Endothelial cell of umbilical vein (primary cell): ENCODE measurements at regions not wholly inside any gene's neighbourhood (a gene's known extent, or its start where the extent isn't known, plus 50 kb on each side); places are given as distances from the start of the nearest gene placed in this dataset.

Experiments used
- BruUV-seq: library from RNA; stranded (reverse); fragments of 400-500 nt; replicated peaks from 2 replicates; lab custom pipeline; 2021; lab: Mats Ljungman, UMichigan
- CTCF ChIA-PET: fragments of 300-600, 350-600 bp; sonication (Branson Sonifier 250); formaldehyde crosslinking; loops from one replicate; lab custom pipeline; 2021; ENCODE audit warnings: antibody characterized with exemption, inconsistent platforms; lab: Charles Lee
- POLR2A ChIA-PET: fragments of 300-600, 350-600 bp; sonication (Branson Sonifier 250); formaldehyde crosslinking; loops from one replicate; lab custom pipeline; 2021; ENCODE audit warnings: antibody characterized with exemption, inconsistent platforms; lab: Charles Lee
- DNase-seq: peaks from one replicate; pipeline ENCODE4 v3.0.0-alpha.2; 2011; ENCODE audit warnings: low read depth, low spot score
- FAIRE-seq: peaks from 2 replicates; lab custom pipeline; 2011; peaks lifted over from hg19 to GRCh38; lab: Jason Lieb, UNC
- H2AFZ ChIP-seq: 2 replicates; pipeline ENCODE4 v1.6.0; 2012; ENCODE audit warnings: low read depth, low read length, control low read depth, inconsistent platforms
- H3K27ac ChIP-seq: 2 replicates; pipeline ENCODE4 v1.5.1; 2011; ENCODE audit warnings: low read depth, mild to moderate bottlenecking, control low read depth, low read length, moderate library complexity; ENCODE audit not compliant: insufficient read depth
- H3K27me3 ChIP-seq, 2 experiments: 2 replicates each; pipeline versions ENCODE4 v1.6.0 to v1.6.1; 2011; ENCODE audit warnings: low read length in 2 of 2, mixed read lengths in 1 of 2; ENCODE audit not compliant: control insufficient read depth in 2 of 2, insufficient read depth in 2 of 2
- H3K36me3 ChIP-seq, 2 experiments: 2 replicates in 1 of 2; 3 replicates in 1 of 2; pipeline ENCODE4 v1.5.1; 2011; ENCODE audit warnings: low read length in 2 of 2, mild to moderate bottlenecking in 1 of 2, moderate library complexity in 1 of 2; ENCODE audit not compliant: control insufficient read depth in 2 of 2, insufficient read depth in 2 of 2; ENCODE audit errors: extremely low read depth in 1 of 2
- H3K4me1 ChIP-seq: 3 replicates; pipeline ENCODE4 v1.5.1; 2011; ENCODE audit warnings: mild to moderate bottlenecking, low read length; ENCODE audit not compliant: control insufficient read depth, insufficient read depth; ENCODE audit errors: extremely low read depth
- H3K4me2 ChIP-seq: 2 replicates; pipeline ENCODE4 v1.6.1; 2011; ENCODE audit warnings: low read length, control low read depth, mixed read lengths; ENCODE audit not compliant: insufficient read depth
- H3K4me3 ChIP-seq, 3 experiments: fragments of 200-600 bp in 1 of 3; sonication (generic), shearing (Covaris generic) in 1 of 3; replicated peaks in 1 of 3; 2 replicates each; pipeline ENCODE4 v1.5.1; 2011 to 2016; ENCODE audit warnings: control low read depth in 3 of 3, low read length in 3 of 3, mild to moderate bottlenecking in 2 of 3, inconsistent platforms in 1 of 3, low read depth in 1 of 3, moderate library complexity in 1 of 3; ENCODE audit not compliant: insufficient read depth in 1 of 3
- H3K79me2 ChIP-seq: 2 replicates; pipeline ENCODE4 v1.6.0; 2012; ENCODE audit warnings: low read length, inconsistent platforms; ENCODE audit not compliant: control insufficient read depth, insufficient read depth
- H3K9ac ChIP-seq: replicated peaks from 2 replicates; pipeline ENCODE3; 2011; ENCODE audit warnings: low read length, control low read depth; ENCODE audit not compliant: insufficient read depth; ENCODE audit errors: extremely low read depth
- H3K9me1 ChIP-seq: replicated peaks from 3 replicates; pipeline ENCODE4 v1.6.0; 2011; ENCODE audit warnings: mild to moderate bottlenecking, low read length; ENCODE audit not compliant: control insufficient read depth, insufficient read depth; ENCODE audit errors: extremely low read depth
- H3K9me3 ChIP-seq: replicated peaks from 2 replicates; pipeline ENCODE4 v1.5.1; 2012; ENCODE audit warnings: low read length, inconsistent platforms; ENCODE audit not compliant: control insufficient read depth, insufficient read depth
- H4K20me1 ChIP-seq: replicated peaks from 2 replicates; pipeline ENCODE3; 2011; ENCODE audit warnings: mild to moderate bottlenecking, low read length; ENCODE audit not compliant: control insufficient read depth, insufficient read depth; ENCODE audit errors: extremely low read depth
- CTCF ChIP-seq, 2 donors: IDR thresholded peaks; 1 replicate in 1 of 2; 2 replicates in 1 of 2; pipeline ENCODE4 v1.5.1; 2011; ENCODE audit warnings: low read length in 2 of 2, mild to moderate bottlenecking in 2 of 2, moderate library complexity in 2 of 2, control low read depth in 1 of 2, inconsistent platforms in 1 of 2, low read depth in 1 of 2; ENCODE audit not compliant: insufficient read depth in 1 of 2; ENCODE audit errors: extremely low read depth in 1 of 2
- EZH2 ChIP-seq: IDR thresholded peaks from 2 replicates; pipeline ENCODE4 v1.6.1; 2012; ENCODE audit warnings: borderline replicate concordance, low read depth, mild to moderate bottlenecking, moderate library complexity, low read length, inconsistent platforms; ENCODE audit not compliant: severe bottlenecking
- FOS ChIP-seq: IDR thresholded peaks from 2 replicates; pipeline ENCODE4 v1.6.1; 2011; ENCODE audit warnings: mild to moderate bottlenecking, low read length, moderate library complexity, borderline replicate concordance; ENCODE audit not compliant: insufficient read depth
- GATA2 ChIP-seq: IDR thresholded peaks from 2 replicates; pipeline ENCODE4 v1.7.0; 2011; ENCODE audit warnings: low read depth, mild to moderate bottlenecking, moderate library complexity, mixed read lengths, low read length; ENCODE audit not compliant: insufficient read length, insufficient read depth
- JUN ChIP-seq: IDR thresholded peaks from 2 replicates; pipeline ENCODE4 v1.6.1; 2011; ENCODE audit warnings: borderline replicate concordance, low read depth; ENCODE audit not compliant: insufficient read length, insufficient read depth
- MAX ChIP-seq: IDR thresholded peaks from 2 replicates; pipeline ENCODE4 v1.6.1; 2011; ENCODE audit not compliant: insufficient read depth, insufficient read length
- MYC ChIP-seq: IDR thresholded peaks from one replicate; pipeline ENCODE4 v1.6.1; 2011; ENCODE audit warnings: mild to moderate bottlenecking, low read depth, low read length
- POLR2A ChIP-seq: IDR thresholded peaks from 2 replicates; pipeline ENCODE4 v1.6.1; 2012; ENCODE audit warnings: low read depth, mild to moderate bottlenecking, control low read depth, low read length
- POLR2AphosphoS5 ChIP-seq: IDR thresholded peaks from 2 replicates; pipeline ENCODE4 v1.6.1; 2012; ENCODE audit warnings: low read depth, mild to moderate bottlenecking, control low read depth, low read length, moderate library complexity; ENCODE audit not compliant: insufficient read depth
- dilution Hi-C: fragments of 300-500 bp; cut with MboI; formaldehyde crosslinking; loops from one replicate; pipeline ENCODE4 v1.15.0; 2019; ENCODE audit warnings: low sequenced_read_pairs; ENCODE audit not compliant: extremely low pct_ligation_motif_present
- intact Hi-C: fragments of 100-400 bp; cut with micrococcal nuclease; formaldehyde crosslinking; loops from one replicate; pipeline ENCODE4 v1.10.0; 2022

DNA sequence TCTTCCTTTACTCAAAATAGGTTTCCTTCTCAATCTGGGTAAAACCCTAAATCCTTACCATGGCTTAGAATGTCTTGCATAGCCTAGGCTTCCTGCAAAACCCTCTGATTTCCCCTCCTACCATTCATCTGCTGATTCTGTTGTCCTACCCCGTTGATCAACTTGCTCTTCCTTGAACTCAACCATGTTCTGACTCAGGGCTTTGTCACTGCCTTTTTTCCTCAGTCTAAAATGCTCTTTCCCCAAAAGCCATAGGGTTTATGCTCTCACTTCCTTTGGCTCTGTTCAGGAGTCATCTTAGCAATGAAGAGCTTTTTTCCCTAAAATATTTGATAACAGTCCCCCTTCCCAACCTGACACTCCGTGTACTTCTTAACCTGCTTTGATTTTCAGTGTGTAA, 79.4 kb upstream of the IZUMO3 start:
- H3K36me3 ChIP-seq: no peaks in the 10 kb centered on the region
- H3K4me2 ChIP-seq: no peak overlapping the region
- FAIRE-seq (no peak), DNase-seq (no peak)
- CTCF ChIA-PET: no interaction called here
- no peak overlapping the region for H2AFZ ChIP-seq
- H3K4me1 ChIP-seq: no peaks in the 10 kb centered on the region
- no peak overlapping the region for H3K4me3 ChIP-seq
- dilution Hi-C loops (no loop called here), intact Hi-C loops (no loop called here)
- H3K9ac ChIP-seq: no peak overlapping the region
- no peak overlapping the region for H3K27ac ChIP-seq
- BruUV-seq: no TSS peak
- TF ChIP-seq POLR2AphosphoS5: no peak
- TF ChIP-seq GATA2: no peak
- TF ChIP-seq MYC: no peak
- no peak for TF ChIP-seq POLR2A
- TF ChIP-seq JUN: no peak
- TF ChIP-seq CTCF (IDR thresholded peaks at IDR 0.05; ENCODE audit: extremely low read depth in 1 of 2, insufficient read depth in 1 of 2, low read depth in 1 of 2, low read length in 2 of 2): no peak
- no peak for TF ChIP-seq FOS
- no peak for TF ChIP-seq MAX
- no peak for TF ChIP-seq EZH2
- H3K9me1 ChIP-seq: no peaks in the 10 kb centered on the region
- H3K9me3 ChIP-seq: peaks cover 1% of the 10 kb centered on the region
- H4K20me1 ChIP-seq: no peaks in the 10 kb centered on the region
- H3K27me3 ChIP-seq: no peaks in the 10 kb centered on the region
- POLR2A ChIA-PET: no interaction called here
- no peaks in the 10 kb centered on the region for H3K79me2 ChIP-seq
